Uterus (tissue), 3 donors: ENCODE measurements at regions not wholly inside any gene's neighbourhood (a gene's known extent, or its start where the extent isn't known, plus 50 kb on each side); places are given as distances from the start of the nearest gene placed in this dataset.

Source experiments
- DNase-seq, 2 donors: peaks; one replicate each; pipeline ENCODE4 v3.0.0-alpha.2; 2019 to 2020
- H3K27ac ChIP-seq, 2 donors: fragments of 200-600 bp; sonication (generic); 1 replicate in 1 of 2; 2 replicates in 1 of 2; pipeline ENCODE4 v1.5.1; 2016 to 2018
- H3K27me3 ChIP-seq, 2 donors: fragments of 200-600 bp; sonication (generic); one replicate each; pipeline ENCODE4 v1.5.1; 2018 to 2019; ENCODE audit warnings: control low read depth in 1 of 2
- H3K36me3 ChIP-seq, 2 donors: fragments of 200-600 bp; sonication (generic); one replicate each; pipeline ENCODE4 v1.5.1; 2019; ENCODE audit warnings: control low read depth in 1 of 2
- H3K4me1 ChIP-seq, 2 donors: fragments of 200-600 bp; sonication (generic); one replicate each; pipeline ENCODE4 v1.5.1; 2018 to 2019; ENCODE audit warnings: control low read depth in 1 of 2
- H3K4me3 ChIP-seq, 2 donors: fragments of 200-600 bp; sonication (generic); 1 replicate in 1 of 2; 2 replicates in 1 of 2; pipeline ENCODE4 v1.5.1; 2018 to 2019; ENCODE audit warnings: mild to moderate bottlenecking in 1 of 2
- H3K9me3 ChIP-seq, 2 donors: fragments of 200-600 bp; sonication (generic); one replicate each; pipeline ENCODE4 v1.5.1; 2019; ENCODE audit warnings: control low read depth in 1 of 2
- POLR2A ChIP-seq, 2 donors: fragments of 450-650 bp; IDR thresholded peaks; one replicate each; pipeline ENCODE4 v1.6.1; 2016; ENCODE audit warnings: antibody characterized with exemption in 2 of 2, mild to moderate bottlenecking in 1 of 2, moderate library complexity in 1 of 2
- intact Hi-C: fragments of 100-400 bp; cut with DNase I; formaldehyde crosslinking; loops from one replicate; pipeline ENCODE4 v1.15.1; 2023; ENCODE audit warnings: low total_unique reads
- TF ChIP-seq, protein P1 (sequence below), 4 experiments: fragments of 200-600 bp in 2 of 4; fragments of 450-650 bp in 2 of 4; sonication (generic) in 2 of 4; IDR thresholded peaks; one replicate each; pipeline ENCODE4 v1.5.1; 2016 to 2019; ENCODE audit warnings: antibody characterized with exemption in 4 of 4, mild to moderate bottlenecking in 2 of 4, moderate library complexity in 1 of 4
- donor health status: DM: yes; HTN: yes; CAD: no.

DNA sequence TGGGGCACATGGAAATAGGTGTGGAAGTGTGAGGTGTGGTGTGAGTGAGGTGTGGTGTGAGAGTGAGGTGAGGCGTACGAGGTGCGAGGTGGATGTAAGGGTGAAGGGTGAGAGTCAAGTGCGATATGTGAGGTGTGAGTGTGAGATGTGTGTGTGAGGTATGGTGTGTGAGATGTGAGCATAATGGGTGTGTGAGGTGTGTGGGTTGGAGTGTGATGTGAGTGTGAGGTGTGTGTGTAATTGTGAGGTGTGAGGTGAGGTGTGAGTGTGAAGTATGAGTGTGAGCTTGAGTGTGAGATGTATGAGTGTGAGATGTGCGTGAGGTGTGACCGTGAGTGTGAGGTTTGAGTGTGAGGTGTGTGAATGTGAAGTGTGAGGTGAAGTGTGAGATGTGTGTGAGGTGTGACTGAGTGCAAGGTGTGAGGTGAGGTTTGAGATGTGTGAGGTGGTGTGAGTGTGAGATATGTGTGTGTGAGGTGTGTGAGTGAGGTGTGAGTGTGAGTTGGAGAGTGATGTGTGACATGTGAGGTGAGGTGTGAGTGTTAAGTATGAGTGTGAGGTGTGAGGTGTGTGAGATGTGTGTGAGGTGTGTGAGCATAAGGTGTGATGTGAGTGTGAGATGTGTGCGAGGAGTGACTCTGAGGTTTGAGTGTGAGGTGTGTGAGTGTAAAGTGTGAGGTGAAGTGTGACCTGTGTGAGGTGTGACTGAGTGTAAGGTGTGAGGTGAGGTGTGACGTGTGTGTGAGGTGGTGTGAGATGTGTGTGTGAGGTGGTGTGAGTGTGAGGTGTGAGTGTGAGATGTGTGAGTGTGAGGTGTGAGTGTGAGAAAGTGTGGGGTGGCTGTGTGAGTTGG is 354.0 kb downstream of the FOXL1 start:
- intact Hi-C loops: no loop called here
- Histone ChIP-seq H3K9me3 (no peaks in the 10 kb centered on the region), H3K4me1 (no peaks in the 10 kb centered on the region), H3K27me3 (no peaks in the 10 kb centered on the region), H3K36me3 (no peaks in the 10 kb centered on the region), H3K4me3 (no peak overlapping the region), H3K27ac (no peak overlapping the region)
- TF ChIP-seq, protein P1, sequence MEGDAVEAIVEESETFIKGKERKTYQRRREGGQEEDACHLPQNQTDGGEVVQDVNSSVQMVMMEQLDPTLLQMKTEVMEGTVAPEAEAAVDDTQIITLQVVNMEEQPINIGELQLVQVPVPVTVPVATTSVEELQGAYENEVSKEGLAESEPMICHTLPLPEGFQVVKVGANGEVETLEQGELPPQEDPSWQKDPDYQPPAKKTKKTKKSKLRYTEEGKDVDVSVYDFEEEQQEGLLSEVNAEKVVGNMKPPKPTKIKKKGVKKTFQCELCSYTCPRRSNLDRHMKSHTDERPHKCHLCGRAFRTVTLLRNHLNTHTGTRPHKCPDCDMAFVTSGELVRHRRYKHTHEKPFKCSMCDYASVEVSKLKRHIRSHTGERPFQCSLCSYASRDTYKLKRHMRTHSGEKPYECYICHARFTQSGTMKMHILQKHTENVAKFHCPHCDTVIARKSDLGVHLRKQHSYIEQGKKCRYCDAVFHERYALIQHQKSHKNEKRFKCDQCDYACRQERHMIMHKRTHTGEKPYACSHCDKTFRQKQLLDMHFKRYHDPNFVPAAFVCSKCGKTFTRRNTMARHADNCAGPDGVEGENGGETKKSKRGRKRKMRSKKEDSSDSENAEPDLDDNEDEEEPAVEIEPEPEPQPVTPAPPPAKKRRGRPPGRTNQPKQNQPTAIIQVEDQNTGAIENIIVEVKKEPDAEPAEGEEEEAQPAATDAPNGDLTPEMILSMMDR (IDR thresholded peaks at IDR 0.05): no peak
- no peak for TF ChIP-seq POLR2A (IDR thresholded peaks at IDR 0.05)
- DNase-seq: no peak

DNA sequence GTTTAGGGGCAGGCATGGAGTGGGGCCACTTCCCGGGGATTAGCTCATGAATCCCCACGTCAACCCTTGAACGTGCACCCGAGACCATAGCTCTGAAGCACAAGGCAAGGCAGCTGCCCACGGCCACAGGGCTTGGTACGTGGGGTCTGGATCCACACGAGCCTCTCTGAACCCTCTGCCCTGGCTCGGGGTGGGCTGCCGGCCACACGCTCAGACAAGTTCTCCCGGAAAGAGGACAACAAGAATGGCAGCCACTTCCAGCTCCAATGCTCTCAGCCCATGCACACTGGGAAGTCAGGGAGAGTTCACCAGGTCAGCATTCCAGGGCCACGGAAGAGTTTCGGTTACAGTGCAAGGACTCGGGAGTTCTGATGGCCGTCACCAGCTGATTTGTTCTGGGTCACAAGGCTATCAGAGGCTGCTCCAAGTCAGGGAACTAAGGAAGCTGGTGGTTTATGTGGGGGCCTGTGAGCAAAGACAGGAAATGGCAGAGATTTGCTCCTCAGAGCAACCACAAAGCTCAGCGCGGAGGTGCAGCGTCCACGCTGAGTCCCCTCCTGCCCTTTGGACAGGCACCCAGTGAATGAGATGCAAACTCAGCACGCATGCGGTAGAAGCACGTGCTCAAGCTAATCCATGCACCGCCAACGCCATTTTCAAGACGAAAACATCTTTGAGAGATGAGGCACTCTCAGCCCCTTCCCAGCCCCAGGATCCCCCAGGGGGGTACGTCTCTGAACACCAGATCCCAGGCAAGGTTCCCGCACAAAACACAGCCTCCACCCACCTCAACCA is 356.4 kb downstream of the FOXL1 start:
- no peak for DNase-seq
- H3K27me3 ChIP-seq: no peaks in the 10 kb centered on the region
- H3K36me3 ChIP-seq: no peaks in the 10 kb centered on the region
- intact Hi-C loops: no loop called here
- H3K27ac ChIP-seq: no peak overlapping the region
- no peaks in the 10 kb centered on the region for H3K4me1 ChIP-seq
- no peaks in the 10 kb centered on the region for H3K9me3 ChIP-seq
- no peak for TF ChIP-seq POLR2A (IDR thresholded peaks at IDR 0.05)
- TF ChIP-seq, protein P1 (IDR thresholded peaks at IDR 0.05): no peak
- H3K4me3 ChIP-seq: no peak overlapping the region

DNA sequence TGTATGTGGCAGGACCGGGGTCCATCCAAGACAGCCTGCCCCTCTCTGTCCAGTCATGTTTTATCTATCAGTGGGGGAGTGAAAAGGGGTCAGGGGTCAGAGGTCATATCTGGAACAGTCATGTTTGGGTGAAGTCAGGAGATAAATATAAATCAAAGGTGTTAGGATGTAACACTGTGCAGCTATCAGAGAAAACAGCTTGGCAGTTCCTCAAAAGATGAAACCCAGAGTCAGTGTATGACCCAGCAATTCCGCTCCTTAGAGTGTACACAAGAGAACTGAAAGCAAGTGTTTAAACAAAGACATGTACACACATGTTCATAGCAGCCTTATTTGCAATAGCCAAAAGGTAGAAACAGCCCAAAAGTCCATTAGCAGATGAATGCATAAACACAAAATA is 361.3 kb downstream of the FOXL1 start:
- Histone ChIP-seq H3K27me3 (no peaks in the 10 kb centered on the region), H3K9me3 (no peaks in the 10 kb centered on the region), H3K4me3 (no peak overlapping the region), H3K4me1 (no peaks in the 10 kb centered on the region), H3K27ac (no peak overlapping the region), H3K36me3 (no peaks in the 10 kb centered on the region)
- no peak for TF ChIP-seq POLR2A (IDR thresholded peaks at IDR 0.05)
- TF ChIP-seq, protein P1 (IDR thresholded peaks at IDR 0.05): no peak
- no peak for DNase-seq
- intact Hi-C loops: no loop called here

DNA sequence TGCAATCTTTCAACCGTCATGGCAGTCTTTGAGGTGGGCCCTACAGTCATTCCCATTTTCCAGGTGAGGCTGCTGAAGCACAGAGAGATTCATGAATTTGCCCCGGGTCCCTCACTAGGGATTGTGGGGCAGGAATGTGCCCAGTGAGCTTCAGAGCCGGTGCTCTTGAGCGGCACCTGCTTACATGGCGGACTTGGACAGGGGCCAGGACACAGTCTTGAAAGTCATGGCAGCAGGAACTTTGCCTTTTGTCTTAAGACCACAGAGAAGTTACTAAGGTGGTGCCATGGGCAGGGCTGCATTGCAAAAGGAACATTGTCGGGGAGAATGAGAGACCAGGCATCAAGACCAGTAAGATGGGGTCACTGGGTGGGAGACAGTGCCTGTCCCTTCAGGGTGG is 363.4 kb downstream of the FOXL1 start:
- Histone ChIP-seq H3K36me3 (no peaks in the 10 kb centered on the region), H3K9me3 (no peaks in the 10 kb centered on the region), H3K27ac (no peak overlapping the region), H3K27me3 (no peaks in the 10 kb centered on the region), H3K4me1 (no peaks in the 10 kb centered on the region), H3K4me3 (no peak overlapping the region)
- TF ChIP-seq, protein P1 (IDR thresholded peaks at IDR 0.05): no peak
- no peak for TF ChIP-seq POLR2A (IDR thresholded peaks at IDR 0.05)
- intact Hi-C loops: no loop called here
- no peak for DNase-seq
